CD4-positive, alpha-beta T cell treated with Interleukin-4 for 1 hour (primary cell): ENCODE measurements at regions not wholly inside any gene's neighbourhood (a gene's known extent, or its start where the extent isn't known, plus 50 kb on each side); places are given as distances from the start of the nearest gene placed in this dataset.

ENCODE experiments used
- DNase-seq, 2 donors: peaks; one replicate each; pipeline ENCODE4 v3.0.0-alpha.2; 2020 to 2022

DNA sequence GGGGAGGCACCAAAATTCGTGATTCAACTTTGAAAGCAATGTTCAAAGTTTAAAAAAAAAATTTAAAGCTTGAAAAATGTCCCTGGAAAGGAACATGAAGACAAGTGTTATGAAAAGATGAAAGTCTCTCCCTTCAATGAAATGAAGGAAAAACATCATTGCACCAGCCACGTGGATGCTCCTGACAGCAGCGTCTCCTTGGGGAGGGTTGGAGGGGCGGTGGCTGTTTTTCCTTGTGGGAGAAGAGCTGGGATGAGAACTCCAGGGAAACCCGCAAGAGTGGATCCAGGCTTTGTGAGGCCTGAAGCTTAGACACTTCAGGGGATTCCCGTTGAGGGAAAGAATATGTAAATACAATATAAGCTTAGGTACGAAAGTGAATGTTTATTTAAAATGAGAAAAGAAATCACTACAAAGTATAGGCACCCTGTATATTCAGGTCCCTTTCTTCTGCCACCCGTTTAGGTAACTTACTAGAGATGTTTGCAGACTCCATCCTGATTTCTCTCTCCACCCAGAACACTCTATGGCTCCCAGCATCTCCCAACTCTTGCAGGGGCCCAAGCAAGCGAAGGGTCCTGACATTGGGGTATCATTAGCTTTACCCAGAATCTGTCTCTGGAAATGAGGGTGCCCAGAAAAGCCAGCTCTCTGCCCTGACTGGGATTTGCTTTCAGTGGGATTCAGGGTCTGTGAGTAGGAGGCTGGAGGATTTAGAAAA is 63.1 kb upstream of the BAIAP2L1 start:
- DNase-seq, result no peak

DNA sequence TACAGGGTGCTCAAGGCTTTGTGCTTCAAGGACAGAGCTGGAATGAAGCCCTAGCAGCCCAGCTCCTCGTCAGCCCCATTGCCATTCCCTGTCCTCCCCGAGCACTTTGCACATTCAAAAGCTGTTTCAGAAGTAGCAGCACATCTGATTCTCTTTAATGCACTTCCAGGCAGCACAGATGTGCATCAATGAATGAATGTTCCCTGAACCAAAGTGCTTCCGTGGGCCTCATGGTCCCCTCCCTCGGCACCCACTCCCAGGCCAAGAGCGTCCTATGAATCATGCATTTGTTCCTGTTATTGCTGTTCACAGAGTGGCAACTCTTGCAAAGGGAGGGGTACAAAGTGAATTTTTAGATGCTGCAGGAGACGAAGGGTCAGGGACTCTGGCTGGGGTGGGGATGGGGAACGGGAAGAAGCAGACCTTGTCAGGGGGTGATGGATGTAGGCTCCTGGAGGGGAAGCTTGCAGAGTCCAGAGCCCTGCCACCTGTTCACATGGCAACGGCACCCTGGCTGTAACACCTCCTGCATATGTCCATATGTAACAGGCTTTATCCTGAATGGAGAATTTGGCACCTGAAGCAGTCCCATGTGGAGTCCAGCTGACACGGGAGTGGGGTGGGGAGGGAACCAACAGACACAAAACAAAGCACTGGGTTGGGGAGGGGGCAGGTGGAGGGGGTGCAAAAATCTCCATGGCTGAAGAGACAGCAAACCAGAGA is 62.2 kb upstream of the BAIAP2L1 start:
- DNase-seq, result no peak

DNA sequence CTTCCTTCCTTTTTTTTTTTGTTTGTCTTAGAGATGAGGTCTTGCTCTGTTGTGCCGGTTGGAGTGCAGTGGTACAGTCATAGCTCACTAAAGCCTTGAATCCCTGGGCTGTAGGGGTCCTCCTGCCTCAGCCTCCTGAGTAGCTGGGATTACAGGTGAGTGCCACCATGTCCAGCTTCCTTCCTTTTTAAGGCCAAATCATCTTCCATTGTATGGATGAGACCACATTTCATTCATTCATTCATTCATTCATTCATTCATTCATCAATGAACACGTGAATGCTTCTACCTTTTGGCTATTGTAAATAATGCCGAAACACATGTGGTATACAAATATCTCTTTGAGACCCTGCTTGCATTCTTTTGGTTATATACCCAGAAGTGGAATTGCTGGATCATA is 60.0 kb upstream of the BAIAP2L1 start:
- DNase-seq, result no peak

DNA sequence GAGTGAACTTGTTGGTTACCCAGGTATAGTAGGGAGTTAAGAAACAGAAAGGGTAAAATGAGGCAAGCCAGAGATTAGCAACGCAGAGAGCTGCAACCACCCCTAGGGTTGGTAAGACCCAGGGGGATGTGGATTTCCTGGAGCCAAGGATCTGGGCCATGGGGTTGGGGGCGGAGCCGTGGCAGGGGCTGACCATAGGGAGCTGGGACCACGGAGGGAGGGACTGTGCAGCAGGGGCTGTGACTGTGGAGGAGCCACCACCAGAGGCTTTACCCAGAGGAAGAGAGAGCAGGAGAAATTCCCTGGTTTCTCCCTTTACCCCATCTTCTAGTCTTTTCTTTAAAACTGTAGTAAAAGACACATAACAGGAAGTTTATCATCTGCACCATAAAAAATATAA is 58.6 kb upstream of the BAIAP2L1 start:
- no peak for DNase-seq

DNA sequence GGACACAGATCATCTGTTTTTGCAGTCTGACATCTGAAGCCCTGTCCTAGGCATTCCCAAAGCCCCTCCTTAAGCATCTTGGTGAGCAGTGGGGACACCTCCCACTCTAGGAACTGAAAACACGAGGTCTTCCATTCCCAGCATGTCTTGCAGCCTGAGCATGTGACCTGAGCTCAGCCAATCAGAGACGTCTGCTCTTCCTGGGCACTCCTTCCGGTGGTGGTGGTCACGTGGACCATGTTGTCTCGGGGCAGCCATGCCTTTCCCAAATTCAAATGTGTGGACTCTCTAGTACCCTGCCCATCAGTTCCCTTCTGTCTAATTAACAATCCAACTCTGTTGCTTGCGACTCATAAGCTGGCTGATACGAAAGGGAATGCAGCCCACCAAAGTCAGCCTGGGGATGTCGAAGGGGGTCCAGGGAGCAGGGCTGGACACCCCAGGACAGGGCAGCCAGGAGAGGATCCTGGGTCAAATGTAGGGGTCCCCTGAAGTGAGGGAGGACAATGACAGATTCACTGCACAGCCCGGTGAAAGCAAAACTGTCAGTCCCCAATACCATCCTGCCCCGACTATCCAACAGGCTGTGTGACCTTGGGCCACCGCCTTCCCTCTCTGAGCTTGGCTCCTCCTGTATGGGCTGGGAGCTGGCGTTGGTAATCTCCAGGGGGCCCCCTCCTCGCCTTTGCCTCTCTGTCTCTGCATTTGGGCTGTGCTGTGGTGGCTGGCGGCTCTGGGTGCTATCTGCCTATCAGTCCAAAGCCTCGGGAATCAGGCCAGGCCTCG is 57.4 kb upstream of the BAIAP2L1 start:
- no peak for DNase-seq

DNA sequence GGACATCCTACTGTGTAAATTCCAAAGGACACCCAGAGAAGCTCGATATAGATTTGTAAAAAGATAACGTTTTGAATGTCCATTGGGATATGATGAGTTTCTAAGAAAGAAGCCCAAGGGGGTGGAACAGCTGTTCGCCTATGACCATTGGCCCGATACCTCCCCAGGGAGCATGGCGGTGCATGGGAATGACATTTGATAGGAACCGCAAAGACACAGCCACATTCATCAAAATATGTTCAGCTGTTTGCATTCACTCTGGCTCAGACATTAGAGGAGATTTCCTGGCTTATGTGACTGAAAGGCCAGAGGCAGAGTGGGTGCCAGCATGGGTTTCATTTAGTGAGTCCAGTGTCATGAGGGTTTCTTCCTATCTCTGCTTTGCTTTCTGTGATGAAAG is 56.0 kb upstream of the BAIAP2L1 start:
- no peak for DNase-seq

DNA sequence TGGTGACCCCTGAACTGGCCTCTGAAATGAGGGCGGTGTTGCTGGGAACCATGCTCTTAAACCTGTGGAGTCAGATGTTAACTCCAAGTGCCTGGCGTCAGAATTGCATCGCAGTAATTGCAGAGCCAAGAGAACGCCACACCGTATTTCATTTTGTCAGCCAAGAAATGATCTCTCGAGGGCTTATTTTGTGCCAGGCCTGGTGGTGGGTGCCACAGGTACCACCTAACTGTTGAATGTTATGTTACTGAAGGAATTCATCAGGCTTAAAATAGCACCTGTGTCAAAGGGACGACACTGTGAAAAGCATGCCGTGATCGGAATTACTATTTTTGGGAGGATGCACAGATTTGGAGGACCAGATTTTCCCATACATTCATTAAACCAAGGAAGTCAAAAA is 51.9 kb upstream of the BAIAP2L1 start:
- DNase-seq, result no peak
